GM21526 (cell line): ENCODE measurements at regions not wholly inside any gene's neighbourhood (a gene's known extent, or its start where the extent isn't known, plus 50 kb on each side); places are given as distances from the start of the nearest gene placed in this dataset.
"Not testable (repeated sequence)": the region's sequence is repeated elsewhere in the genome, so short reads cannot be mapped to it uniquely, and the experiment has no call there.

ENCODE experiments used
- ATAC-seq: cut with Tn5 transposase; IDR thresholded peaks from one replicate; pipeline ENCODE4 v1.9.1; 2021; ENCODE audit warnings: moderate library complexity; ENCODE audit not compliant: unreplicated experiment, low FRiP score

DNA sequence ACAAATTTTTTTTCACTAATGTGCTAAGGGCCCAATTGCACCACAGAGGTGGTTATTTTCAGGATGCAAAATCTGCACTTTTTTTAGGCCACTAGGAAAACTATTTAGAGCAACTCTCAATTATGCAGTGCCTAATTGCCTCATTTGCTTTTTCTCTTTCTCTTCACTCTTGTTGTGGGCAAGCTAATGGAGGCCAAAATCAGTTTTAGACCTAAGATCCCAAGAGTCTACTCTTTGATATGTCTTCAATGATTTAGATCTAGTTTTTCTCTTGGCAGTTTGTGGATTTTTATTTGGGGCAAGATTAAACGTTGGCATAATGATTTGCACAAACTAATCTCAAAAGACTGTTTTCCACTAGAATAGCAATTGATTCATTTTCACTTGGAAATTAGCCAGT lies 1996.9 kb downstream of the LRRC4C start:
- ATAC-seq = no peak

- ATAC-seq = no peak
Measured at GRCh38 chr11:39461066-39461465, 1998.4 kb downstream of the LRRC4C start.

DNA sequence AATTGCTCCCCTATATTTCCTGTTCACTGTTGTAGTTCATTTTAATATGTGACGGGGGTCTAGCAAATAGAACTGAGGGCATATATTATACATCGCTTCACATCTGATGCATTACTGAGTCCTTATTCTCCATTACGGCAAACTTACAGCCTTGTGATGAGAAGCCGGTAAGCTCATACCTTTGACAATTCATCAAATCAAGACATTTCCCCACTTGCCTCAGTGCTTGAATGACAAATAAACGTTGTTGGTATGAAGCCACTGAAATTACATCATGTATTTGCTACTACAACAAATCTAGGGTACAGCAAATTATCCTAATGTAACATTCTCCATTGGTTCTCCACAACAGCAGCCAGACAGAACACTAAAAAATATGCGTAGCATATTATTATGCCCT lies 1999.8 kb downstream of the LRRC4C start:
- ATAC-seq = no peak

DNA sequence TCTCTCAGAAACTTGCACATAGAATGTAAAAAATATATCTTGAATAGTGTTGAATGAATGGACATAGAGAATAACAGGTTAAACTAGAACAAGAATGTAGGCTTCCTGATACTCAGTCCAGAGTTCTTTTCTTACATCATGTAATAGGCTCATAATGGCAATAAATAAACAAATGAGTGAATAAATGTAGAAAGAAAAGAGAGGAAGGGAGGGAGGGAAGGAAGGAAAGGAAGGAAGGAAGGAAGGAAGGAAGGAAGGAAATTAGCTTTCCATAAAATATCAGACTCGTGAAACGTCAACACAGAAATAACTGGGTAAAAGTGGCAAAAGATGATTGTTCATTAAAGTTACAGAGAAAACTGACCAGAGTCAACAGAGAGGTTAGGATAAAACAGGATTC lies 2001.0 kb downstream of the LRRC4C start:
- no peak for ATAC-seq

DNA sequence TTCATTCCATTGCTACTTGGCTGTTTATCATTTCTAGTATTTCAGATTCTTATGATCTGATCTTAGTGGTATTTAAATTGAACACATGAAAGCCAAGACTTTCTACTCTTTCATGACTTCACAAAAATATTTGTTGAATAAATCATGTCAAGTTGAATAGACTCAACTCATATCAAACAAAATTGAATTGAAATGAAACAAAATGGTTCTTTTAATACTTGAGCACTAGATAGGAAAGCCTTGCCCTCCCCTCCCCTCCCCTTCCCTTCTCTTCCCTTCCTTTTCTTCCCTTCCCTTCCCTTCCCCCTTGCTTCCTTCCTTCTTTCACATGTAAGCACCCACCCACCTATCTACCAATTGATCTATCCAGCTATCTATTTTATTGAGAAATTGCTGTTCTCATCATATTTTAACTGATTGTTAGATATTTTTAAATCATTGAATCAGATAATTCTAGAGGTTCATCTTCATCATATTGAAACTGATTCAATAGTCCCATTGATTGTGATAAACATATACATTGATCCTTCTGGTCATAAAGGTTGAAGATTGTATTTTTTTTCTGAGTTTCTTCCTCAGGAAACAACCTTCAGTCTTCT lies 2015.9 kb downstream of the LRRC4C start:
- ATAC-seq = no peak

DNA sequence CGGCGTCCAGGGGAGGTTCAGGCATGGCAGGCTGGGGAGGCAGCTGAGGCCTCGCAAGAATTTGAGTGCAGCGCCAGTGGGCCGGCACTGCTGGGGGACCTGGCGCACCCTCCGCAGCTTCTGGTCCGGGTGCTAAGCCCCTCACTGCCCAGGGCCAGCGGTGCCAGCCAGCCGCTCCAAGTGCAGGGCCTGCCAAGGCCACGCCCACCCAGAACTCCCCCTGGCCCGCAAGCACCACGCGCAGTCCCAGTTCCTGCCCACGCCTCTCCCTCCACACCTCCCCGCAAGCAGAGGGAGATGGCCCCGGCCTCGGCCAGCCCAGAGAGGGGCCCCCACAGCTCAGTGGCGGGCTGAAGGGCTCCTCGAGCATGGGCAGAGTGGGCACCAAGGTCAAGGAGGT lies 2017.3 kb downstream of the LRRC4C start:
- no peak for ATAC-seq

DNA sequence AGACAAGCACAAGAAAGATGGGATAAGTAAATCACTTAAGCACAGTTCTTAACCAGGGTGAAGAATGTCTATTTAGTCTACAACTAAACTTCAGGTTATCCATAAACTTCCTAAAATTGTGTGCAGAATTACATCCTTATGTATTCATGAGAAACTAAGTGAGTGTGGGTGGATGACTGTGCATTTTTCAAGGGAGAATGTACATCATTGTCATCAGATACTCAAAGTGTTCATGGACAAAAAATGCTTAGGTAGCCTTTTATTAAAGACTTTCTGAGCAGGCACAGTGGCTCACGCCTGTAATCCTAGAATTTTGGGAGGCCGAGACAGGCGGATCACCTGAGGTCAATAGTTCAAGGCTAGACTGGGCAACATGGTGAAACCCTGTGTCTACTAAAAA lies 2023.8 kb downstream of the LRRC4C start:
- no peak for ATAC-seq

DNA sequence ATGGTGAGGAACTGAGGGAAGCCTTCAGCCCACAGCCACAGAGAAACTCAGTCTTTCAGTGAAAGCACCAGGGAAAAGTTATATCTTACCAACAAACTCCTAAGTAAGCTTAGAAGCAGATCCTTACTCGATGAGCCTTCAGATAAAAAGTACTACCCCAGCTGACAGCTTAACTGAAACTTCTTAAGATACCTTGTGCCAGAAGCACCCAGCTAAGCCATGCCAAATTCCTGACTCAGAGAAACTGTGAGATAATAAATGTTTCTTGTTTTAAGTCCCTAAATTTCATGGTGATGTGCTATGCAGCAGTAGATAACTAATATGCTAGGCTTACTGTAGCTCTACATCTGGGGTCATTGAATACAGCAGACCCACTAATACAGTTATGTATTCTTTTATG lies 2025.0 kb downstream of the LRRC4C start:
- ATAC-seq = no peak

GRCh38 chr11:39432929-39433328 lies 2026.5 kb downstream of the LRRC4C start:
- no peak for ATAC-seq

DNA sequence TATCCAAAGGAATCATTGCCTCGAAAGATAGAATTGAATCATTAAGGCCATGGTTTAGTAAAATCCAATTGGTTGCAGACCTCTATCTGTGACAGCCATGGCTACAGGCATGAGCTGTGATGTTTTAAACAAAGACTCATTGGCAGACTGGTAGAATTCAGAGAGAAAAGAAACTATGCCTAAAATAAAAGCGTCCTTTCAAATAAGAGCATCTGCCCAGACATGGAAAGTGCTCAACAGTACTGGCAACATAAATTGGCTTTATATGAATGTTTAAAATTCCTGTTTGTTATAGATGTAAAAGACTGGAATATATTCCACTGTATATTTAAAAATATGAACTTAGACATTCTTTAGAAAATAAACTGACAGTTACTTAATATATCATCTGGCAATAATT lies 2034.2 kb downstream of the LRRC4C start:
- ATAC-seq = no peak

- ATAC-seq = no peak
Measured at GRCh38 chr11:39412117-39412516, 2047.3 kb downstream of the LRRC4C start.

DNA sequence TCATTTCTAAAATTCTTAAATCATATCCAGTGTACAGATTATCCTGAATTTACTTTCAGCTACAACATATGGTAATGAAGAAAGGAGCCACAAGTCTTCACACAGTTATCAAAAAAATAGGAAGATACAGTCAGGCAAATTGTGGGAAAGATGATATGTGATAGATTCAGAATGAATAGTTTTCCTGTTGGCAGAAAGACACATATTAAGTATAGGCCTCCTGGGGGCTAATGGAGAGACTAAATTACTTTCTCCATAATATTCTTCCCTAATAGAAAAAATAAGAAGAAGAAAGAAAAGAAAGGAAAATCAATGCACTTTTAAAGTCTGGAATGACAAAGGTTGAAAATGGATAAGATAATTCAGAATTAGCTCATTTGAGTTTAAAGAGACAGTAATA lies 2073.5 kb downstream of the LRRC4C start:
- no peak for ATAC-seq

GRCh38 chr11:39374963-39375698 lies 2084.3 kb downstream of the LRRC4C start:
- no peak for ATAC-seq

- ATAC-seq = no peak
Measured at GRCh38 chr11:39367534-39367933, 2091.9 kb downstream of the LRRC4C start.

DNA sequence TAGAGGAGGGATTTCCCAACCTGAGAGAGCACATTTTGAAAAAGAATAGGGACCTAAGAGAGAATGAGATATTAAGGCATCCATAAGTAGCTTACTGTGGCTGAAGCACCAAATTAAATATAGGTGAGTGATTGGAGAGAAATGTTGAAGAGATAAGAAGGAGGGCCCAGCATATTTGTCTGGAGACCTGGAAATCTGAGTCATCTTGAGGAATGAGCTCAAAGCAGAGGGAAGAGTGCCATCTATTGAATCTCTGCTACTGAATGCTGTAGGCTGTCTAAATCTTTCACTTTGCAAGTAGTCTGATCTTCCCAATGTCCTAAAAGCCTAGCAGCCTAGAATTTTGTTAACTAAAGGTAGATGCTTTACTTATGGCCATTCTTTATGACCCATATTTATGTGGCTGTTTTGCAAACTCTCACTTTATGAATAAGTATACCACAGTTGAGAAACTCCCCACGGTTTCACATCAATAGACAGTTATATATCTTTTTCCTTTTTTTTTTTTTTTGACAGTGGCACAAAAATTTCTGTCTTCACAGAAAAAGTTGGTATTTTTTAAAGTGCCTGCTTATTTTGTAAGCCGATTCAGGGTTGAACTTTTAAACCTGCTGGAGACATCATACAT lies 2093.5 kb downstream of the LRRC4C start:
- no peak for ATAC-seq

- ATAC-seq = no peak
Measured at GRCh38 chr11:39363571-39363970, 2095.9 kb downstream of the LRRC4C start.

DNA sequence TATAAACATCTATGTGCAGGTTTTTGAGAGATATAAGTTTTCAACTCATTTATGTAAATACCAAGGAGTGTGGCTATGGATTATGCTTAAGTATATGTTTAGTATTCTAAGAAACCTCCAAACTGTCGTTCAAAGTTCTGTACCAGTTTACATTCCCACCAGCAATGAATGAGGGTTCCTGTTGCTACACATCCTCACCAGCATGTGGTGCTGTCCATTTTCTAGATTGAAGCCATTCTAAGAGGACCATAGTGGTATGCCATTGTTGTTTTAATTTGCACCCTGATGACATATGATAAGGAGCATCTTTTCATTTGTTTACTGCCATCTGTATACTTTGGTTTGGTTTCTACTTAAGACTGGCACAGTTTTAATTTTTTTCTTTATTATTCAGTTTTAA lies 2097.9 kb downstream of the LRRC4C start:
- no peak for ATAC-seq

GRCh38 chr11:39345834-39346442 lies 2113.5 kb downstream of the LRRC4C start:
- no peak for ATAC-seq

DNA sequence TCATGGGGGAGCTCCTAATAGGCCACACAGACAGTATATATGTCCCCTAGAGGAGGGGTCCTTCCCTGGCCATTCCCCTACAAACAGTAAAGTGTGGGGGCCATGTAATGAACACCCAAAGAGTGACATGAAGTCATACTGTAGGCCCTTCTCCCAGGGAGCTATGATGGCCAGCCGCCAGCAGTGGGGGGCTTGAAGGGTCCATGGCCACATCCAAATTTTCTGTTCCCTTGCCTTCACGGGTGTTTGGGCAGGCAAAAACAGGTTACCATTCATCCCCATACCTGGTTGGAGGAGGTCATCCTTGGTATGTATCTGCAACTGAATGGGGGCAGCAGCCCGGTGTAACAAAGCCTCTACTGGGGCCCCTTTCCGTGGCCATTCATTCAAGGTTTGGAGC lies 2118.0 kb downstream of the LRRC4C start:
- ATAC-seq = no peak

GRCh38 chr11:39333006-39333405 lies 2126.4 kb downstream of the LRRC4C start:
- ATAC-seq = not testable (repeated sequence)

GRCh38 chr11:39327302-39327701 lies 2132.2 kb downstream of the LRRC4C start:
- no peak for ATAC-seq

DNA sequence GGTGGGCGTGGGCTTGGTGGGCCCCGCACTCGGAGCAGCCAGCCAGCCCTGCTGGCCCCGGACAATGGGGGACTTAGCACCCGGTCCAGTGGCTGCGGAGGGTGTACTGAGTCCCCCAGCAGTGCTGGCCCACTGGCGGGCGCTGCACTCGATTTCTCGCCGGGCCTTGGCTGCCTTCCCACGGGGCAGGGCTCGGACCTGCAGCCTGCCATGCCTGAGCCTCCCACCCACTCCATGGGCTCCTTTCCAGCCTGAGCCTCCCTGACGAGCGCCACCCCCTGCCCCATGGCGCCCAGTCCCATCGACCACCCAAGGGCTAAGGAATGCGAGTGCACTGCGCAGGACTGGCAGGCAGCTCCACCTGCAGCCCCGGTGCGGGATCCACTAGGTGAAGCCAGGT lies 2147.6 kb downstream of the LRRC4C start:
- ATAC-seq = not testable (repeated sequence)
